22Rv1 (cell line): ENCODE measurements at regions not wholly inside any gene's neighbourhood (a gene's known extent, or its start where the extent isn't known, plus 50 kb on each side); places are given as distances from the start of the nearest gene placed in this dataset.

Experiments
- ZFX ChIP-seq: fragments of 450-650 bp; IDR thresholded peaks from 2 replicates; pipeline ENCODE4 v1.6.1; 2017; ENCODE audit warnings: antibody characterized with exemption, borderline replicate concordance
- TF ChIP-seq, protein P1 (sequence below): fragments of 450-650 bp; IDR thresholded peaks from 2 replicates; pipeline ENCODE4 v1.5.1; 2017; ENCODE audit warnings: mild to moderate bottlenecking

DNA sequence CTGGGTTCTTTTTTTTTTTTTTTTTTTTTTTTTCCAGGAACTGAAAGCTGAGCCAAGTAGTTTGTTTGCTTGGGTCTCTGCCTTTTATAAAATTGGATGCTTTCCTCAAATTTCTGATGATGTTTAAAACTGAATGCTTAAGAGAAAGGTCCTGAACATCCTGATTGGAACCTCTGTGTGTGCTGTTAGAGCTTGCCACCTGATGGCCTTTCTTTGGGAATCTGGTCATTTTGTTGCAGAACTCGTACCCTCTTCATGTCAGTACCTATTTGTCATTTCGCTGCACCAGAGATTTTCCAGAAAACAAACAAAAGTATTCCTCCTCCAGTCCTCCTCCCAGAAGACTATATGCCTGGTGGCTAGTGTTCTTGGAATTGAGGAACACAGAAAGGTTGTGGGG is 81.2 kb upstream of the KLF12 start:
- TF ChIP-seq, protein P1, sequence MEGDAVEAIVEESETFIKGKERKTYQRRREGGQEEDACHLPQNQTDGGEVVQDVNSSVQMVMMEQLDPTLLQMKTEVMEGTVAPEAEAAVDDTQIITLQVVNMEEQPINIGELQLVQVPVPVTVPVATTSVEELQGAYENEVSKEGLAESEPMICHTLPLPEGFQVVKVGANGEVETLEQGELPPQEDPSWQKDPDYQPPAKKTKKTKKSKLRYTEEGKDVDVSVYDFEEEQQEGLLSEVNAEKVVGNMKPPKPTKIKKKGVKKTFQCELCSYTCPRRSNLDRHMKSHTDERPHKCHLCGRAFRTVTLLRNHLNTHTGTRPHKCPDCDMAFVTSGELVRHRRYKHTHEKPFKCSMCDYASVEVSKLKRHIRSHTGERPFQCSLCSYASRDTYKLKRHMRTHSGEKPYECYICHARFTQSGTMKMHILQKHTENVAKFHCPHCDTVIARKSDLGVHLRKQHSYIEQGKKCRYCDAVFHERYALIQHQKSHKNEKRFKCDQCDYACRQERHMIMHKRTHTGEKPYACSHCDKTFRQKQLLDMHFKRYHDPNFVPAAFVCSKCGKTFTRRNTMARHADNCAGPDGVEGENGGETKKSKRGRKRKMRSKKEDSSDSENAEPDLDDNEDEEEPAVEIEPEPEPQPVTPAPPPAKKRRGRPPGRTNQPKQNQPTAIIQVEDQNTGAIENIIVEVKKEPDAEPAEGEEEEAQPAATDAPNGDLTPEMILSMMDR, result no peak
- TF ChIP-seq ZFX, result no peak
